K562 (cell line): ENCODE measurements at regions not wholly inside any gene's neighbourhood (a gene's known extent, or its start where the extent isn't known, plus 50 kb on each side); places are given as distances from the start of the nearest gene placed in this dataset.

Experiments
- CBFB ChIP-seq: sonication (generic); formaldehyde crosslinking; IDR thresholded peaks from 2 replicates; pipeline ENCODE4 v1.4.0; 2020; ENCODE audit warnings: mild to moderate bottlenecking, missing genetic modification reagents
- DPF2 ChIP-seq: fragments of 450-650 bp; IDR thresholded peaks from 2 replicates; pipeline ENCODE4 v1.6.1; 2016
- ESRRA ChIP-seq: fragments of 450-650 bp; IDR thresholded peaks from 2 replicates; pipeline ENCODE4 v1.6.1; 2014; ENCODE audit warnings: low read depth, mild to moderate bottlenecking, moderate library complexity, borderline replicate concordance
- KDM4B ChIP-seq, 2 experiments: fragments of 450-650 bp in 1 of 2; sonication (generic) in 1 of 2; IDR thresholded peaks; 2 replicates each; pipeline ENCODE4 v1.6.1; 2016 to 2017; ENCODE audit warnings: borderline replicate concordance in 2 of 2, antibody characterized with exemption in 1 of 2, low read depth in 1 of 2, mild to moderate bottlenecking in 1 of 2
- NBN ChIP-seq: fragments of 450-650 bp; IDR thresholded peaks from 2 replicates; pipeline ENCODE4 v1.6.1; 2016; ENCODE audit warnings: low read depth, mild to moderate bottlenecking
- NFRKB ChIP-seq: fragments of 450-650 bp; IDR thresholded peaks from 2 replicates; pipeline ENCODE4 v1.6.1; 2016; ENCODE audit warnings: low read depth
- POLR2A ChIP-seq: fragments of 450-650 bp; conservative IDR thresholded peaks from 2 replicates; pipeline ENCODE4 v1.6.1; 2016
- TOE1 ChIP-seq, 2 experiments: fragments of 450-650 bp in 1 of 2; sonication (generic) in 1 of 2; formaldehyde crosslinking in 1 of 2; IDR thresholded peaks; 2 replicates each; pipeline versions ENCODE4 v1.7.1 to v1.8.0; 2016 to 2022; ENCODE audit warnings: borderline replicate concordance in 2 of 2, mild to moderate bottlenecking in 2 of 2, antibody characterized with exemption in 1 of 2, inconsistent platforms in 1 of 2, low read depth in 1 of 2, missing genetic modification reagents in 1 of 2, moderate library complexity in 1 of 2
- XRCC3 ChIP-seq: fragments of 450-650 bp; IDR thresholded peaks from 2 replicates; pipeline ENCODE4 v1.6.1; 2017; ENCODE audit warnings: mild to moderate bottlenecking, moderate library complexity
- ZBTB33 ChIP-seq: sonication (generic); formaldehyde crosslinking; IDR thresholded peaks from 2 replicates; pipeline ENCODE4 v1.8.1; 2023; ENCODE audit warnings: mild to moderate bottlenecking, missing genetic modification reagents
- ZFX ChIP-seq: sonication (generic); formaldehyde crosslinking; IDR thresholded peaks from 2 replicates; pipeline ENCODE4 v1.8.0; 2022; ENCODE audit warnings: mild to moderate bottlenecking, missing genetic modification reagents, moderate library complexity
- TF ChIP-seq, protein P1 (sequence below): sonication (generic); formaldehyde crosslinking; IDR thresholded peaks from 2 replicates; pipeline ENCODE4 v1.8.1; 2023; ENCODE audit warnings: mild to moderate bottlenecking, missing genetic modification reagents
- TF ChIP-seq, protein P2 (sequence below), 3 experiments: IDR thresholded peaks in 2 of 3; conservative IDR thresholded peaks in 1 of 3; 2 replicates each; pipeline ENCODE4 v1.5.1; 2011 to 2012; ENCODE audit warnings: low read length in 3 of 3, mild to moderate bottlenecking in 3 of 3, control low read depth in 2 of 3, improper control_type of control experiment in 1 of 3, inconsistent platforms in 1 of 3, low read depth in 1 of 3, mixed read lengths in 1 of 3, moderate library complexity in 1 of 3; ENCODE audit not compliant: insufficient read depth in 2 of 3

GRCh38 chr10:47121336-47121735, 178.7 kb upstream of the GDF10 start:
- TF ChIP-seq XRCC3 (no peak), NFRKB (no peak), NBN (no peak), ESRRA (no peak), CBFB (CRISPR knock-in tag) (no peak), POLR2A (no peak), KDM4B (IDR thresholded peaks at IDR 0.05; ENCODE audit: borderline replicate concordance in 2 of 2, low read depth in 1 of 2) (no peak), ZFX (CRISPR knock-in tag) (no peak), DPF2 (no peak), TOE1 (IDR thresholded peaks at IDR 0.05; ENCODE audit: borderline replicate concordance) (no peak), TOE1 (CRISPR knock-in tag; IDR thresholded peaks at IDR 0.05; ENCODE audit: borderline replicate concordance, low read depth) (no peak), ZBTB33 (no peak)
- TF ChIP-seq, protein P1, sequence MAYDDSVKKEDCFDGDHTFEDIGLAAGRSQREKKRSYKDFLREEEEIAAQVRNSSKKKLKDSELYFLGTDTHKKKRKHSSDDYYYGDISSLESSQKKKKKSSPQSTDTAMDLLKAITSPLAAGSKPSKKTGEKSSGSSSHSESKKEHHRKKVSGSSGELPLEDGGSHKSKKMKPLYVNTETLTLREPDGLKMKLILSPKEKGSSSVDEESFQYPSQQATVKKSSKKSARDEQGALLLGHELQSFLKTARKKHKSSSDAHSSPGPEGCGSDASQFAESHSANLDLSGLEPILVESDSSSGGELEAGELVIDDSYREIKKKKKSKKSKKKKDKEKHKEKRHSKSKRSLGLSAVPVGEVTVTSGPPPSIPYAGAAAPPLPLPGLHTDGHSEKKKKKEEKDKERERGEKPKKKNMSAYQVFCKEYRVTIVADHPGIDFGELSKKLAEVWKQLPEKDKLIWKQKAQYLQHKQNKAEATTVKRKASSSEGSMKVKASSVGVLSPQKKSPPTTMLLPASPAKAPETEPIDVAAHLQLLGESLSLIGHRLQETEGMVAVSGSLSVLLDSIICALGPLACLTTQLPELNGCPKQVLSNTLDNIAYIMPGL (CRISPR knock-in tag): no peak
- TF ChIP-seq, protein P2, sequence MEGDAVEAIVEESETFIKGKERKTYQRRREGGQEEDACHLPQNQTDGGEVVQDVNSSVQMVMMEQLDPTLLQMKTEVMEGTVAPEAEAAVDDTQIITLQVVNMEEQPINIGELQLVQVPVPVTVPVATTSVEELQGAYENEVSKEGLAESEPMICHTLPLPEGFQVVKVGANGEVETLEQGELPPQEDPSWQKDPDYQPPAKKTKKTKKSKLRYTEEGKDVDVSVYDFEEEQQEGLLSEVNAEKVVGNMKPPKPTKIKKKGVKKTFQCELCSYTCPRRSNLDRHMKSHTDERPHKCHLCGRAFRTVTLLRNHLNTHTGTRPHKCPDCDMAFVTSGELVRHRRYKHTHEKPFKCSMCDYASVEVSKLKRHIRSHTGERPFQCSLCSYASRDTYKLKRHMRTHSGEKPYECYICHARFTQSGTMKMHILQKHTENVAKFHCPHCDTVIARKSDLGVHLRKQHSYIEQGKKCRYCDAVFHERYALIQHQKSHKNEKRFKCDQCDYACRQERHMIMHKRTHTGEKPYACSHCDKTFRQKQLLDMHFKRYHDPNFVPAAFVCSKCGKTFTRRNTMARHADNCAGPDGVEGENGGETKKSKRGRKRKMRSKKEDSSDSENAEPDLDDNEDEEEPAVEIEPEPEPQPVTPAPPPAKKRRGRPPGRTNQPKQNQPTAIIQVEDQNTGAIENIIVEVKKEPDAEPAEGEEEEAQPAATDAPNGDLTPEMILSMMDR (IDR thresholded peaks at IDR 0.05 in 2 of 3, conservative IDR thresholded peaks at IDR 0.05 in 1 of 3; ENCODE audit: insufficient read depth in 2 of 3, low read depth in 1 of 3, low read length in 3 of 3): no peak
